ENCODE measurements at regions not wholly inside any gene's neighbourhood (a gene's known extent, or its start where the extent isn't known, plus 50 kb on each side); places are given as distances from the start of the nearest gene placed in this dataset.
"Not testable (repeated sequence)": the region's sequence is repeated elsewhere in the genome, so short reads cannot be mapped to it uniquely, and the experiment has no call there.

DNA sequence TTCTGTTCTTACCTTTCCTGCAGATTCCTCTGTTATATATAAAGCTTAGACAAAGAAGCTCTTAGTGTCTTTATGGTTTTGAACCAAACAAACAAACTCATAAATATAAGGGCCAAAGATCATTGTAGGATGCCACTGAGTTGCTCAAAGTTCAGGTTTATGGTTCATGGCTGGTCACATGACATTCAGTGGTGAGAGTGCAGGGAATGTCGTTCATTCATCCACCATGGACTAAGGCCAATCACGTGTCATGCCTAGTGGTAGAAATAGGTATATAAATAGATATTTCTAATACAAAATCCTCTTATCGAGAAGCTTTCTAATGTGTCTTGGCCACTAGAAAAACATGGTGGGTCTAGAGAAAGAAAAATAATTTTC, 119.4 kb downstream of the GATA3 start:
- no peak for FAIRE-seq

GRCh38 chr10:8174762-8175161, 120.3 kb downstream of the GATA3 start:
- no peak for FAIRE-seq

DNA sequence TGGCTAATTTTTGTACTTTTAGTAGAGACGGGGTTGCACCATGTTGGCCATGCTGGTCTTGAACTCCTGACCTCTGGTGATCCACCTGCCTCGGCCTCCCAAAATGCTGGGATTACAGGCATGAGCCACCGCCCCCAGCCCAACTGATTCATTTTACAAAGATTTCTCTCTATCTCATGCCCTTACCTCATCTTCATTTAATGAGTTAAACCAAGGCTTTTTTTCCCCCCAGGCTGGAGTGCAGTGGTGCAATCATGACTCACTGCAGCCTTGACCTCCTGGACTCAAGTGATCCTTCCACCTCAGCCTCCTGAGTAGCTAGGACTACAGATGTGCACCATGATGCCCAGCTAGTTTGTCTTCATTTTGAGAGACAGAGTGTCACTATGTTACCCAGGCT, 123.0 kb downstream of the GATA3 start:
- FAIRE-seq: not testable (repeated sequence)

GRCh38 chr10:8179773-8180172, 125.3 kb downstream of the GATA3 start:
- not testable (repeated sequence) for FAIRE-seq

- no peak for FAIRE-seq
Measured at GRCh38 chr10:8180360-8181109, 126.0 kb downstream of the GATA3 start.

DNA sequence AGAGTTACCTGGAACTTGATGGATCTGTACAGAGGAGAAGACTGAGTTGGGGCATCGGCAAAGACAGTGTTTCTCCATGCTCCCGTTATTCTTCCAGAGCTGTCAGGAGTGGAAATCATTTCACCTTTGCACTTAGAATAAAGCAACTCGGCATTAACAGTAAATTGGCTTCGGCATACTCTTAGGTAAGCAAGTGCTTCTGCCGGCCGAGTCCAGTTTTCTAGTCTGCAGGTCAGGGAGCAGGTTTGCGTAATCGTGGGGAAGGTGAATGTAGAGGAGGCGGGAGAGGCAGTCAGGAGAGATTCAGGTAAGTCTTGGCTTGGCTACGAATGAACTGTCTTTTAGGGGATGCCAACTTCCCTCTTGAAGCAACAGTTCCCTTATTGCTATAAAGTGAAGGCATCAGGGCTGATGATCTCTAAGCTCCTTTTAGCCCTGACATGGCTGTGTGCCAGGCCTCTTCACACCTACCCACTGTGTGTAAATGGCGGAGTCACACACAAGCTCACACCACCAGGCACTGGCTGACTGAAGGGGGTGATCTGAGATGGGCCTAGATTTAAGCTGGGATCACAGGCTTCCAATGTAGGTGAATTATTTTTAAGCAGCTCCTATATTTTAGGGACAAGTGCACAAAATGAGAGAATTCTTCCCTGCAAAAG, 127.1 kb downstream of the GATA3 start:
- no peak for FAIRE-seq

DNA sequence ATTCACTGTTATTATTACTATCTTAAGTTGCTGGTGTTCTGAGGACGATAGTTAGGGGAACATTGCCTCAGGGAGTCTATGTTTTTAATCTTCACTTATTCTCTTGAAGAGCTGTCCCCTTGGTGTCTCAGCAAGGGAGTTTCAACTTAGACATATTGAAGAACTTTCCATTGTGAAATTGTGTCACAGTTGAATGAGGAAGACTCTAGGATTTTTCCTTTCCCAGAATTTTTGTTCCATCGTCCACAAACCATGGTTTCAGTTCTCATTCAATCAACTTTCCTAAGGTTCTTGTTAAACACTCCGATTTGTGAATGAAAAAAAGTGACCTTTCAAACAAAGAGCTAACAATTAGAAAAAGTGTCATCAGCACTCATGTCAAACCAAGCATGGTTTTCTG, 128.3 kb downstream of the GATA3 start:
- FAIRE-seq: no peak

GRCh38 chr10:8183241-8183704, 128.8 kb downstream of the GATA3 start:
- no peak for FAIRE-seq

DNA sequence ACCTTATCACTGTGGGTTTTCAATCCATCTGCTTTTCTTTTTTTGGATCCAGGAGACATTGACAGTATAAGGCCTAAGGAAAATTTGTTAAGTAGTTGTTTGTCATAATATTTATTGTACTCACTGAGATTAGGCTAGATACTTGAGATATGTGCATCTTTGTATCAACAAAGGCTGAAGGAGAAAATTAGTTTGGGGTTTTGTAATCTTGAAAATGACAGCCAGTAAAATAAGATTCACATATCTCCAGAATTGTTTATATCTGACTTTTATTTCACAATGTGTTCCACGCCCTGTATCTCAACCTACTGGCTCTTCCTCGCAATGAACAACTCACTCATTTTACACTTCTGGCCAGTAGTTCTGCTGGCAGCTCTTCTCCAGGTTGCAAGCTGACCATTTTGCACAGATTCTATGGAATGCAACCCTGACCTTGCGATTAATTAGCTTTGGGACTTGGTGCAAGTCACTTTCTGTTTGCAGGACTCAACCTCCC, 132.7 kb downstream of the GATA3 start:
- FAIRE-seq: no peak

- FAIRE-seq: no peak
Measured at GRCh38 chr10:8189458-8189857, 135.0 kb downstream of the GATA3 start.

DNA sequence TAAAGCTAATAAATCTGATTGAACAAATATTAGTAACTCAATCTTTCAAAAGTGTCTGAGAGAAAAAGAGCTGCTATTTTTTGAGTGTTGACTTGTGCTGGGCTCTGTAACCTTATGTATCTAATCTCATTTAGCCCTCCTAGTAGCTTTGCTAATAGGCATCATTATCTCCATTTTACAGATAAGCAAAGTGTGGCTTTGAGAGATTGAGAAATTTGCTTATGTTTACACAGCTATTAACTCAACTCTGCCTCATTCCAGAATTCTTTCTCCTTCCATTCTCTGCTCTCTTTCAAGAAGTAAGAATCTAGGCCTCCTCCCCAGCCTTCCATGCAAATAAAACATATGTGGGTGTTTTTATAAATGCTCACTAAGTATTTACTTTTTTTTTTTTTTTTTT, 137.8 kb downstream of the GATA3 start:
- FAIRE-seq: no peak

DNA sequence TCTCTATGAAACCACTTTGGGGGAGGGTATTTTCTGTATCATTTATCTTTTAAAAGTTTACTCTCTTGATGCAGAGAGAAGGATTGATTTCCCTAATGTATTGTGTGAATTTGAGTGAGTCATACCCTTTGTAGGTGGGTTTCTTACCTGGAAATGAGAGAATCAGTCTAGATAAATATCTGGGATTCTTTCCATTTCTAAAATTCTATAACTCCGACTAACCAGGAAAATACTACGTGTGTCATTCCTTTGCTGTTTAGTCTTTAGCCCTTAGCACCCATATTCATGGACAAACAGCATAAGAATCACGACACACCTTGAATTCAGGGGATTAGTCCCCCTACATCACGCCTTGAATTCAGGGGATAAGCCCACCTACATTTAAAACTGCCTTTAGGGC, 139.1 kb downstream of the GATA3 start:
- no peak for FAIRE-seq

- no peak for FAIRE-seq
Measured at GRCh38 chr10:8194050-8194449, 139.6 kb downstream of the GATA3 start.

- no peak for FAIRE-seq
Measured at GRCh38 chr10:8206882-8207281, 152.4 kb downstream of the GATA3 start.

GRCh38 chr10:8211631-8212030, 157.1 kb downstream of the GATA3 start:
- FAIRE-seq: no peak

GRCh38 chr10:8213735-8214134, 159.2 kb downstream of the GATA3 start:
- FAIRE-seq: no peak

GRCh38 chr10:8214587-8214986, 160.1 kb downstream of the GATA3 start:
- FAIRE-seq: no peak

DNA sequence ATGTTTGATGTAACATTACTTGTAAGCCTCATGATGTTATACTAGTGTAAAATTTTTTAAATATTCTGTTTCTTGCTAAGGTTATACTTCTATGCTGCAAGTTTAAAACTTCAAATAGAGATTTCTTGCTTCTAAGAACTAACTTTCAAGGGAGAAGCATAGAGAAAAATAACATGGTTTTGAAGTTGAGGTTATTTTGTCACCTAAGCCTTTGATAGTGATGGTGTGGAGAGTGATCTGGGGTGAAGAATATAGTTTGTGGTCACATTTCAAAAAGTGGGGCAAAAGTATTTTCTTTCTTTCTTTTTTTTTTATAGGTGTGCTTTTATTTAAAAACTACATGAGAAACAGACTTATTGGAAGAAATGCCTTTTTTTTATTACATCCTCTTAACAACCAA, 162.4 kb downstream of the GATA3 start:
- no peak for FAIRE-seq

GRCh38 chr10:8221451-8221850, 167.0 kb downstream of the GATA3 start:
- FAIRE-seq: no peak

- no peak for FAIRE-seq
Measured at GRCh38 chr10:8224591-8224990, 170.1 kb downstream of the GATA3 start.

DNA sequence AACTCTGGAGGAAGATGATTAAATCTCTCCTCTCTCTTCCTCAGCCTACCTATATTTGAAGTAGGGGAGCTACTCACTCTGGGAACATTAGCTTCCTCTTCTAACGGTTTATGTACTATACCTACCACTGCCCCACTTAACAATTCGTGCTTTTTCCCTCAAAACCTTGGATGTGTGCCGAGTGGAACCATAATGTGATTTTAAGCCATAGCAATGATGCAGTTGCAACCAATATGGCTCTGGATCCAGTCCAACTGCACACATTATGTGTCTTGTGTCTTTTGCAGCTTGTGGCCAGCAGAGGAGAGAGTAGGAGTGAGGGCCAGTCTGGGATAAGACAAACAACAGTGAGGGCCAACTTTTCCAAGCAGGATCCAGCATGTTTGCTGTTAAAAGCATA, 170.7 kb downstream of the GATA3 start:
- no peak for FAIRE-seq

GRCh38 chr10:8227246-8227645, 172.8 kb downstream of the GATA3 start:
- no peak for FAIRE-seq

DNA sequence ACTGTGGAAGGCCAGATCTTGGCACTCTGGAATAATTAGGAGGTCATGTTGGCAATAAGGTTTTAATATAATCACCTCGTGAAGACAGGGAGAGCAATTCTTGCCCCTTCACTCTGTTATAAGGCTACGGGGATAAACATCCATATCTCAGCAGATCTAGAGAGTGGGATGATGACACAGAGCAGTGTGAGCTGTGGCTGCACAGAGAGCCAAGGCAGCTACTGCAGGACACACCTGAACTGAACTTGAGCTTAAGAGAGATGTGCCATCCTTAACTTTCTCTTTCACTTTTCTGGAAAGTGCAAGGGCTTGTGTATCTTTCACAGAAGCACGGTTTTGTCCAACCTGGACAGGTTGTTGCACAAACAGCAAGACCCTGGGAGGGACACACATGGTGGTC, 174.7 kb downstream of the GATA3 start:
- no peak for FAIRE-seq

GRCh38 chr10:8230902-8231301, 176.4 kb downstream of the GATA3 start:
- FAIRE-seq: no peak

DNA sequence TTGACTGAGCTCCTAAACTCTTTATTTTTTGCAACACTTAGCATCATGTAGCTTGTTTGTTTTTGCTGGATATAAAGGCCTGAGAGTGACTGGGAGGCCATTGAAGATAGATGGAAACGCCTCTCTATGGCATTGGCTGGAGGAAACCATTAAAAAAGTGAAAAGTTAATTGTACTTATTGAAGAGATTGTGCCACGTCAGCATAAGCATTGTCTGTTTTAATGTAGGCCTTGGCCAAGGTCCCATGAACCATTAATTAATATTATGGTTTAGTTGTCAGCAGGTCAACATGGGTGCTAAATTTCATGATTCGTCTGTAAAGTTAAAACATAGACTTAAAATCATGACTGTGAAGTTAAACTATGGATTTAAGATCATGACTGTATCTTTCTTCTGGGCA, 178.6 kb downstream of the GATA3 start:
- FAIRE-seq: no peak
